SU-DHL-6 (cell line): ENCODE measurements at regions not wholly inside any gene's neighbourhood (a gene's known extent, or its start where the extent isn't known, plus 50 kb on each side); places are given as distances from the start of the nearest gene placed in this dataset.

Source experiments
- H2AFZ ChIP-seq: fragments of 200-600 bp; sonication (generic); 2 replicates; pipeline ENCODE4 v1.6.1; 2014; ENCODE audit warnings: low read depth, mild to moderate bottlenecking, moderate library complexity, mixed read lengths, antibody characterized with exemption, low read length; ENCODE audit not compliant: severe bottlenecking
- H3F3A ChIP-seq: fragments of 200-600 bp; shearing (Covaris generic); 2 replicates; pipeline ENCODE4 v1.6.0; 2016; ENCODE audit warnings: antibody characterized with exemption, mild to moderate bottlenecking; ENCODE audit not compliant: insufficient read depth
- H3K27ac ChIP-seq: fragments of 200-600 bp; sonication (generic); 2 replicates; pipeline ENCODE4 v1.5.1; 2016; ENCODE audit warnings: low read depth, mild to moderate bottlenecking, low read length, moderate library complexity, mixed read lengths
- H3K27me3 ChIP-seq: fragments of 200-600 bp; sonication (generic), shearing (Covaris generic); 2 replicates; pipeline ENCODE4 v1.6.0; 2014; ENCODE audit warnings: mild to moderate bottlenecking, low read length
- H3K36me3 ChIP-seq: fragments of 200-600 bp; sonication (generic); 2 replicates; pipeline ENCODE4 v1.6.1; 2014; ENCODE audit warnings: mild to moderate bottlenecking, low read length, mixed read lengths
- H3K4me2 ChIP-seq: fragments of 300-600, 200-600 bp; shearing (Covaris generic), sonication (generic); 2 replicates; pipeline ENCODE4 v1.6.0; 2014; ENCODE audit warnings: low read length, low read depth, mild to moderate bottlenecking; ENCODE audit not compliant: poor library complexity, severe bottlenecking
- H3K4me3 ChIP-seq: fragments of 200-600 bp; sonication (generic); 2 replicates; pipeline ENCODE4 v1.5.1; 2014; ENCODE audit warnings: antibody characterized with exemption, low read length, mild to moderate bottlenecking, mixed read lengths; ENCODE audit not compliant: insufficient read depth, poor library complexity, severe bottlenecking
- H3K79me2 ChIP-seq: fragments of 200-600 bp; sonication (generic); 2 replicates; pipeline ENCODE4 v1.6.1; 2014; ENCODE audit warnings: mild to moderate bottlenecking, low read length, moderate library complexity; ENCODE audit not compliant: insufficient read depth
- H3K9ac ChIP-seq: fragments of 200-600 bp; sonication (generic); 2 replicates; pipeline ENCODE4 v1.7.0; 2014; ENCODE audit warnings: mild to moderate bottlenecking, low read length
- H3K9me2 ChIP-seq: fragments of 200-600 bp; sonication (generic); replicated peaks from 2 replicates; pipeline ENCODE4 v1.6.1; 2014; ENCODE audit warnings: low read length; ENCODE audit not compliant: insufficient read depth
- H3K9me3 ChIP-seq: fragments of 200-600 bp; sonication (generic); 2 replicates; pipeline ENCODE4 v1.6.1; 2014; ENCODE audit warnings: low read length, mixed read lengths; ENCODE audit not compliant: insufficient read depth
- H4K20me1 ChIP-seq: fragments of 200-600 bp; sonication (generic); 2 replicates; pipeline ENCODE4 v1.6.1; 2014; ENCODE audit warnings: low read depth, mild to moderate bottlenecking, antibody characterized with exemption, low read length, moderate library complexity, mixed read lengths
- EZH2phosphoT487 ChIP-seq: fragments of 200-600 bp; sonication (generic), shearing (Covaris generic); conservative IDR thresholded peaks from 2 replicates; pipeline ENCODE4 v1.6.1; 2018; ENCODE audit warnings: mild to moderate bottlenecking, antibody characterized with exemption, low read length, moderate library complexity, mixed read lengths
- TF ChIP-seq, protein P1 (sequence below): fragments of 200-600 bp; sonication (generic); IDR thresholded peaks from one replicate; pipeline ENCODE4 v1.5.1; 2017; ENCODE audit warnings: antibody characterized with exemption, mild to moderate bottlenecking, low read length, moderate library complexity; ENCODE audit not compliant: insufficient read depth, poor library complexity, severe bottlenecking

DNA sequence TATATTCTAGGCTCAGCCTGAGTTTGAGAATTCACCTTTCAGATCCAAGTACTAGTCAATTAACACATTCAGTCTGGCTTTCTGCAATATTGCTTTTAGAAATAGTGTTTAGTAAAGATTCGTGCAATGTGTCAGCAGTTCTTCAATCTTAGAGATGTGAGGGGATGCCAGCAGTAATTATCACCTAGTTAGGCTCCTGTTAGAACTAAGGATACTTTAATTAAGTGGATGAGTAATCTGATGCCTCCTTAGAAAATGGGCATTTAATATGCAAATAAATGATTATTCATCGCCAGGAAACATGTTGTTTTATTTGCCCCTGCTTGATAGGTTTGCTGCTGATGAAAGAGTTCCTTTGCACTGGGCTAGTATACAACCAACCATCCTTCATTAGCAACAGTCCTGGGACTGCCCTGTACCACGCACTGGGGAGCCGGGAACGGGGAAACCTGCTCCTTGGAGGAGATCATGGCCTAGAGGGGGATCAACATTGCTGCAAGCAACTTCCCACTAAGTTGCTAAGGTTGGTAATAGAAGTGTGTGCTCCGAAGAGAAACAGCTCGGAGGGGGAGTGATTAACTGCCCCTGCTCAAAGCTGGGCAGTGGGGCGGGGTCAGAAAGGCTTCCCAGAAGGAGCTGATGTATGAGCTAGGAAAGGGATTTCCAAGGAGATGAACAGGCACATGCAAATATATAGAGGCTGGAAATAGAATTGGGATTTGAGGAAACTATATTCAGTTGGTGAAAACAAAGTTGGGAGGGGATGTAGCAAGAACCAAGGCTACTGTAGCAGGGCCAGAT, 231.8 kb downstream of the DRD1 start:
- H3K9ac ChIP-seq = no peak overlapping the region
- H3K27me3 ChIP-seq = no peaks in the 10 kb centered on the region
- no peak overlapping the region for H3K4me3 ChIP-seq
- H2AFZ ChIP-seq = no peak overlapping the region
- no peaks in the 10 kb centered on the region for H3F3A ChIP-seq
- H3K9me3 ChIP-seq = no peaks in the 10 kb centered on the region
- H3K27ac ChIP-seq = no peak overlapping the region
- no peak overlapping the region for H3K4me2 ChIP-seq
- H3K79me2 ChIP-seq = no peaks in the 10 kb centered on the region
- TF ChIP-seq, protein P1, sequence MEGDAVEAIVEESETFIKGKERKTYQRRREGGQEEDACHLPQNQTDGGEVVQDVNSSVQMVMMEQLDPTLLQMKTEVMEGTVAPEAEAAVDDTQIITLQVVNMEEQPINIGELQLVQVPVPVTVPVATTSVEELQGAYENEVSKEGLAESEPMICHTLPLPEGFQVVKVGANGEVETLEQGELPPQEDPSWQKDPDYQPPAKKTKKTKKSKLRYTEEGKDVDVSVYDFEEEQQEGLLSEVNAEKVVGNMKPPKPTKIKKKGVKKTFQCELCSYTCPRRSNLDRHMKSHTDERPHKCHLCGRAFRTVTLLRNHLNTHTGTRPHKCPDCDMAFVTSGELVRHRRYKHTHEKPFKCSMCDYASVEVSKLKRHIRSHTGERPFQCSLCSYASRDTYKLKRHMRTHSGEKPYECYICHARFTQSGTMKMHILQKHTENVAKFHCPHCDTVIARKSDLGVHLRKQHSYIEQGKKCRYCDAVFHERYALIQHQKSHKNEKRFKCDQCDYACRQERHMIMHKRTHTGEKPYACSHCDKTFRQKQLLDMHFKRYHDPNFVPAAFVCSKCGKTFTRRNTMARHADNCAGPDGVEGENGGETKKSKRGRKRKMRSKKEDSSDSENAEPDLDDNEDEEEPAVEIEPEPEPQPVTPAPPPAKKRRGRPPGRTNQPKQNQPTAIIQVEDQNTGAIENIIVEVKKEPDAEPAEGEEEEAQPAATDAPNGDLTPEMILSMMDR = no peak
- TF ChIP-seq EZH2phosphoT487 = no peak
- H3K9me2 ChIP-seq = no peaks in the 10 kb centered on the region
- H3K36me3 ChIP-seq = no peaks in the 10 kb centered on the region
- H4K20me1 ChIP-seq = no peaks in the 10 kb centered on the region

- H3K4me2 ChIP-seq = no peak overlapping the region
- no peak overlapping the region for H3K27ac ChIP-seq
- H4K20me1 ChIP-seq = no peaks in the 10 kb centered on the region
- no peaks in the 10 kb centered on the region for H3K9me3 ChIP-seq
- H2AFZ ChIP-seq = no peak overlapping the region
- no peaks in the 10 kb centered on the region for H3K9me2 ChIP-seq
- no peaks in the 10 kb centered on the region for H3K79me2 ChIP-seq
- H3K27me3 ChIP-seq = no peaks in the 10 kb centered on the region
- H3K36me3 ChIP-seq = no peaks in the 10 kb centered on the region
- no peak overlapping the region for H3K9ac ChIP-seq
- TF ChIP-seq, protein P1 = no peak
- no peak for TF ChIP-seq EZH2phosphoT487
- no peak overlapping the region for H3K4me3 ChIP-seq
- H3F3A ChIP-seq = no peaks in the 10 kb centered on the region
These were observed 236.5 kb downstream of the DRD1 start for GRCh38 chr5:175207321-175208040.

DNA sequence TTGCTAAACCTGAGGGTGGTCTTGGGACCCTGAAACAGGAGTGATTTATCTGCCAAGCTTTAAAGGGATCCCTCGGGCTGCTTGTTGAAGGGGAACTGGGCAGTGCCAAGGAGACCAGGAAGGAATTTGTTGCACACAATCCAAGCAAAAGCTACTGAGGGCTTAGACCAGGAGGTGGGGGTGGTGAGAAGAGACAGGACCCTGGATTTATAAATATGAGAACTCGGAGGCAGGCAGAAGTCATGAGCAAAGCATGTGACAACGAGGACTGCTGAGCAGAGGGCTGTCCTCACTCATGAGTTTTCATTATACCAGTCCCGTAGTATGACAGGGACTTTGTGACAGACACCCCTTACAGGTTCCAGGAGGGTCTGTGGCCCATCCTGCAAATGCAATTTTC, 237.3 kb downstream of the DRD1 start:
- Histone ChIP-seq H3F3A (no peaks in the 10 kb centered on the region), H3K9me3 (no peaks in the 10 kb centered on the region), H2AFZ (no peak overlapping the region), H3K4me3 (no peak overlapping the region), H3K9ac (no peak overlapping the region), H4K20me1 (no peaks in the 10 kb centered on the region), H3K36me3 (no peaks in the 10 kb centered on the region), H3K27me3 (no peaks in the 10 kb centered on the region), H3K4me2 (no peak overlapping the region), H3K9me2 (no peaks in the 10 kb centered on the region), H3K27ac (no peak overlapping the region), H3K79me2 (no peaks in the 10 kb centered on the region)
- TF ChIP-seq EZH2phosphoT487 = no peak
- TF ChIP-seq, protein P1 = no peak
